A673 (cell line): ENCODE measurements at regions not wholly inside any gene's neighbourhood (a gene's known extent, or its start where the extent isn't known, plus 50 kb on each side); places are given as distances from the start of the nearest gene placed in this dataset.

ENCODE experiments used
- BruUV-seq: library from RNA; stranded (reverse); fragments of 400-500 nt; replicated peaks from 2 replicates; lab custom pipeline; 2021; lab: Mats Ljungman, UMichigan
- CTCF ChIA-PET: fragments of 300-600 bp; sonication (Branson Sonifier 250); formaldehyde crosslinking; loops from one replicate; lab custom pipeline; 2022; ENCODE audit warnings: antibody characterized with exemption; lab: Charles Lee
- POLR2A ChIA-PET: fragments of 300-600 bp; sonication (Branson Sonifier 250); formaldehyde crosslinking; loops from one replicate; lab custom pipeline; 2022; ENCODE audit warnings: antibody characterized with exemption; ENCODE audit not compliant: low non-redundant PET; lab: Charles Lee
- DNase-seq: peaks from one replicate; pipeline ENCODE4 v3.0.0-alpha.2; 2015; ENCODE audit warnings: low spot score
- H3K27ac ChIP-seq: fragments of 200-600 bp; sonication (generic); 2 replicates; pipeline ENCODE4 v1.5.1; 2016; ENCODE audit warnings: mixed run types, low read depth, mild to moderate bottlenecking, mixed read lengths, antibody characterized with exemption, low read length; ENCODE audit not compliant: poor library complexity, severe bottlenecking
- H3K27me3 ChIP-seq: fragments of 200-600 bp; sonication (generic); replicated peaks from 2 replicates; pipeline ENCODE4 v1.6.1; 2017; ENCODE audit warnings: mixed run types, low read depth, mild to moderate bottlenecking, mixed read lengths, antibody characterized with exemption, low read length; ENCODE audit not compliant: insufficient read depth, poor library complexity
- H3K36me3 ChIP-seq: fragments of 200-600 bp; sonication (generic); 2 replicates; pipeline ENCODE4 v1.6.1; 2016; ENCODE audit warnings: mixed run types, mild to moderate bottlenecking, mixed read lengths, antibody characterized with exemption, low read length; ENCODE audit not compliant: insufficient read depth, poor library complexity, severe bottlenecking
- H3K4me1 ChIP-seq: fragments of 200-600 bp; sonication (generic); 2 replicates; pipeline ENCODE4 v1.6.1; 2017; ENCODE audit warnings: mixed run types, mild to moderate bottlenecking, mixed read lengths, antibody characterized with exemption, low read length; ENCODE audit not compliant: insufficient read depth, poor library complexity, severe bottlenecking
- H3K4me3 ChIP-seq: fragments of 200-600 bp; sonication (generic); 2 replicates; pipeline ENCODE4 v1.5.1; 2016; ENCODE audit warnings: low read depth, mixed run types, mild to moderate bottlenecking, mixed read lengths, low read length; ENCODE audit not compliant: poor library complexity, severe bottlenecking
- H3K9me3 ChIP-seq: fragments of 200-600 bp; sonication (generic); 2 replicates; pipeline ENCODE4 v1.6.1; 2016; ENCODE audit warnings: mixed run types, low read depth, mild to moderate bottlenecking, mixed read lengths, antibody characterized with exemption, low read length; ENCODE audit not compliant: poor library complexity, severe bottlenecking
- CTCF ChIP-seq: fragments of 300-800, 200-600 bp; sonication (generic); conservative IDR thresholded peaks from 2 replicates; pipeline ENCODE4 v1.5.1; 2017; ENCODE audit warnings: low read depth, mild to moderate bottlenecking, antibody characterized with exemption, low read length, moderate library complexity, mixed read lengths
- EZH2 ChIP-seq: fragments of 200-600 bp; sonication (generic); IDR thresholded peaks from 2 replicates; pipeline ENCODE4 v1.6.1; 2017; ENCODE audit warnings: borderline replicate concordance, low read depth, mild to moderate bottlenecking, mixed read lengths, antibody characterized with exemption, low read length; ENCODE audit not compliant: poor library complexity, severe bottlenecking
- intact Hi-C: fragments of 100-400 bp; cut with micrococcal nuclease; formaldehyde crosslinking; loops from one replicate; pipeline ENCODE4 v1.10.0; 2022; ENCODE audit not compliant: unreplicated experiment

DNA sequence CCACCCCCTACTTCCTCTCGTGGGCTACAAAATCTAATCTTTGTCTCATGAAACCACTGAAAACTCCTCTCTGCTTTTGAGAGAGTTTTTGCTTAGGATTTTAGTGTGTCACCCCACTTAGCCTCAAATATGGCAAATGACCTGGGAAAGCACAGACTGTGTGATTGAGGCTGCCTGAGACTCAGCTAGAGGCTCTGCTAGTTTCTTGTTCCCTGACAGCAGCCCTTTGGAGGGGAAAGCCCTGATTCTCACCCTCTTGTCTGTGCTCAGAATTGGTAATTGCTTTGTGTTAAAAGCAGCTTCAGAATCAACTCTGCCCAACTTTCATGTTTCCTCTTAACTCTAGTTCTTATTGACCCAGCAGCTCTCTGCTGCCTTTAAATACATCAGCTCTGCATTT lies 85.6 kb upstream of the ZP4 start:
- Histone ChIP-seq H3K4me3 (no peak overlapping the region), H3K4me1 (no peaks in the 10 kb centered on the region), H3K27me3 (no peaks in the 10 kb centered on the region), H3K36me3 (no peaks in the 10 kb centered on the region), H3K9me3 (no peaks in the 10 kb centered on the region), H3K27ac (no peak overlapping the region)
- ChIA-PET CTCF (no interaction called here), POLR2A (no interaction called here)
- no peak for DNase-seq
- intact Hi-C loops = no loop called here
- BruUV-seq = no TSS peak
- TF ChIP-seq EZH2 (no peak), CTCF (no peak)

DNA sequence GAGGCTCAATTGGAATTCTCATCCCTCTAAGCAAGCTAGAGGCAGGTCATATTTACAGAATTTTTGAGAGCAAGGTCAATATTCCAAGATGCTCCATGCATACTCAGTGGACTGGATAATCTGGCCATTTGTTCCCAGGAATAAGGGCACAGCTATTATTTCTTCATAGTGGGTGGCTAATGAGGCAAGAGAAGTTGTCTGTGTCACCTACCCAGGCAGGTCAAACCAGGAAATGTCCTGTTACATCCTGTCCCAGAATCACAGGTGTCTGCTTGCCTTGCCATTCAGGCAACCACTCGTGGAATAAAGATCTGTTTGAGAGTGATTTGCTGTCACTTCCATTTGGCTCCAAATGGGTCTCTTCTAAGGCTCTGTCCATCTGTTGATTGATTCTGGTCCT lies 85.2 kb upstream of the ZP4 start:
- TF ChIP-seq CTCF = no peak
- TF ChIP-seq EZH2 = no peak
- no peak overlapping the region for H3K27ac ChIP-seq
- H3K36me3 ChIP-seq = no peaks in the 10 kb centered on the region
- no peaks in the 10 kb centered on the region for H3K9me3 ChIP-seq
- no peak overlapping the region for H3K4me3 ChIP-seq
- BruUV-seq = no TSS peak
- intact Hi-C loops = no loop called here
- no peak for DNase-seq
- no peaks in the 10 kb centered on the region for H3K27me3 ChIP-seq
- H3K4me1 ChIP-seq = no peaks in the 10 kb centered on the region
- ChIA-PET CTCF (no interaction called here), POLR2A (no interaction called here)

DNA sequence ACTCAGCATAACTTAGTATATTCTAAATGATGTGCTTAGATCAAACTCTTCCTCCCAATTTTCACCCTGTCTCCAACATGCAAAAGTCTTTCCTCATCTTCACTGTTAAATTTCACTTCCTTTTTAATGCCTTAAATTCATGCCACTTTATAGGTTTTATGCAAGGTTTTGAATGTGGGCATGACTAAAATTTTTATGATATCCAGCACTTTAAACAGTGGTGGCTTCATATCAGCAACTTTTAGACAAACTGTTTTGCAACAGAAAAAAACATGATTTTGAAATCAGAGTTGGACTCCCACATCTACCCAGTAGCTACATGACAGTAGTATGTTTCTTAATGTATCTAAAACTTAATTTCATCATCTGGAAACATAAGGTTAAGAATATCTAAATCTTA lies 84.7 kb upstream of the ZP4 start:
- no peak for DNase-seq
- Histone ChIP-seq H3K27me3 (no peaks in the 10 kb centered on the region), H3K4me3 (no peak overlapping the region), H3K4me1 (no peaks in the 10 kb centered on the region), H3K9me3 (no peaks in the 10 kb centered on the region), H3K27ac (no peak overlapping the region), H3K36me3 (no peaks in the 10 kb centered on the region)
- BruUV-seq = no TSS peak
- TF ChIP-seq CTCF (no peak), EZH2 (no peak)
- intact Hi-C loops = no loop called here
- POLR2A ChIA-PET = no interaction called here
- CTCF ChIA-PET = no interaction called here
